ENCODE measurements at regions not wholly inside any gene's neighbourhood (a gene's known extent, or its start where the extent isn't known, plus 50 kb on each side); places are given as distances from the start of the nearest gene placed in this dataset.

DNA sequence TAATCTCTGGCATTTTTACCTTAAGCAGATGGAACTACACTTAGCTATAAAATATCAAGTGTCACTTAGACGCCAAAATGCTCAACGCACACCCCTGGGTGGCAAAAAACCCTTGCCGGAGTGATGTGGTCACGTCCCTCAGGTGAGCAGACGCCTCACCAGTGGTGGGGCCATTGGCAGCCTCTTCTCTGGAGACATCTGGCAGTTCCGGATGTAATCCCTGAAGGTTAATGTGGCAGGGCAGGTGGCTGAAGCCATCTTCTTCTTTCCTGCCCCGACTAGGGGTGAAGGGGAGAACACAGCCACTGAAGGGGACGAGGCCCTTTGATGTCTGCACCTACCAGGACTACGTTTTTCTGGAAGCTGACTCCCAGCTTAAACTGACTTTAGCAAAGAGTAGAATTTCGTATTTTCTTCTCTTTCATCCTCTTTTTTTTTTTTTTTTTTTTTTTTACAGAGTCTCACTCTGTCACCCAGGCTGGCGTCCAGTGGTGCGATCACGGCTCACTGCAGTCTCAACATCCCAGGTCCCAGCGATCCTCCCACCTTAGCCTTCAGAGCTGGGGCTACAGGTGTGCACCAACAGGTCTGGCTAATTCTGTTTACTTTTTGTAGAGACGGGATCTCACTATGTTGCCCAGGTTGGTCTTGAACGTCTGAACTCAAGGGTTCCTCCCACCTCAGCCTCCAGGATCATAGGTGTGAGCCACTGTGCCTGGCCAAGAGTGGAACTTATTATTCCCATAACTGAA, 152.1 kb downstream of the TTLL2 start:
- TF ChIP-seq, protein P1, sequence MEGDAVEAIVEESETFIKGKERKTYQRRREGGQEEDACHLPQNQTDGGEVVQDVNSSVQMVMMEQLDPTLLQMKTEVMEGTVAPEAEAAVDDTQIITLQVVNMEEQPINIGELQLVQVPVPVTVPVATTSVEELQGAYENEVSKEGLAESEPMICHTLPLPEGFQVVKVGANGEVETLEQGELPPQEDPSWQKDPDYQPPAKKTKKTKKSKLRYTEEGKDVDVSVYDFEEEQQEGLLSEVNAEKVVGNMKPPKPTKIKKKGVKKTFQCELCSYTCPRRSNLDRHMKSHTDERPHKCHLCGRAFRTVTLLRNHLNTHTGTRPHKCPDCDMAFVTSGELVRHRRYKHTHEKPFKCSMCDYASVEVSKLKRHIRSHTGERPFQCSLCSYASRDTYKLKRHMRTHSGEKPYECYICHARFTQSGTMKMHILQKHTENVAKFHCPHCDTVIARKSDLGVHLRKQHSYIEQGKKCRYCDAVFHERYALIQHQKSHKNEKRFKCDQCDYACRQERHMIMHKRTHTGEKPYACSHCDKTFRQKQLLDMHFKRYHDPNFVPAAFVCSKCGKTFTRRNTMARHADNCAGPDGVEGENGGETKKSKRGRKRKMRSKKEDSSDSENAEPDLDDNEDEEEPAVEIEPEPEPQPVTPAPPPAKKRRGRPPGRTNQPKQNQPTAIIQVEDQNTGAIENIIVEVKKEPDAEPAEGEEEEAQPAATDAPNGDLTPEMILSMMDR (IDR thresholded peaks at IDR 0.05) = no peak
- TF ChIP-seq POLR2A (IDR thresholded peaks at IDR 0.05) = no peak
